NOMO-1 (cell line): ENCODE measurements at regions not wholly inside any gene's neighbourhood (a gene's known extent, or its start where the extent isn't known, plus 50 kb on each side); places are given as distances from the start of the nearest gene placed in this dataset.
"Not testable (repeated sequence)": the region's sequence is repeated elsewhere in the genome, so short reads cannot be mapped to it uniquely, and the experiment has no call there.

Source experiments
- DNase-seq, 2 experiments: peaks; one replicate each; lab custom pipeline; 2025; ENCODE audit not compliant: unreplicated experiment in 2 of 2; lab: John Stamatoyannopoulos, UW

GRCh38 chr19:30265918-30266317, 106.3 kb upstream of the ZNF536 start:
- DNase-seq = not testable (repeated sequence)

- no peak for DNase-seq
Observed at GRCh38 chr19:30266687-30267086, 105.5 kb upstream of the ZNF536 start.

- DNase-seq = no peak
Observed at GRCh38 chr19:30267332-30267731, 104.9 kb upstream of the ZNF536 start.

GRCh38 chr19:30268601-30269000, 103.6 kb upstream of the ZNF536 start:
- no peak for DNase-seq

- no peak for DNase-seq
Observed at GRCh38 chr19:30269638-30270037, 102.5 kb upstream of the ZNF536 start.

GRCh38 chr19:30271816-30272215, 100.4 kb upstream of the ZNF536 start:
- no peak for DNase-seq

- no peak for DNase-seq
Observed at GRCh38 chr19:30272554-30272953, 99.6 kb upstream of the ZNF536 start.

- DNase-seq = no peak
Observed at GRCh38 chr19:30273184-30273583, 99.0 kb upstream of the ZNF536 start.

GRCh38 chr19:30274987-30275386, 97.2 kb upstream of the ZNF536 start:
- DNase-seq = no peak

- no peak for DNase-seq
Observed at GRCh38 chr19:30276011-30276882, 95.9 kb upstream of the ZNF536 start.

- DNase-seq = no peak
Observed at GRCh38 chr19:30276883-30277280, 95.3 kb upstream of the ZNF536 start.

GRCh38 chr19:30277941-30278881, 94.0 kb upstream of the ZNF536 start:
- no peak for DNase-seq

GRCh38 chr19:30278882-30279254, 93.3 kb upstream of the ZNF536 start:
- DNase-seq = no peak

GRCh38 chr19:30280018-30280417, 92.2 kb upstream of the ZNF536 start:
- no peak for DNase-seq

- no peak for DNase-seq
Observed at GRCh38 chr19:30281906-30282305, 90.3 kb upstream of the ZNF536 start.

- no peak for DNase-seq
Observed at GRCh38 chr19:30283556-30283955, 88.6 kb upstream of the ZNF536 start.

GRCh38 chr19:30284209-30284608, 88.0 kb upstream of the ZNF536 start:
- DNase-seq = no peak

- DNase-seq = no peak
Observed at GRCh38 chr19:30284885-30285284, 87.3 kb upstream of the ZNF536 start.

GRCh38 chr19:30286378-30286777, 85.8 kb upstream of the ZNF536 start:
- no peak for DNase-seq

- no peak for DNase-seq
Observed at GRCh38 chr19:30287259-30287658, 84.9 kb upstream of the ZNF536 start.

GRCh38 chr19:30287973-30288372, 84.2 kb upstream of the ZNF536 start:
- no peak for DNase-seq

GRCh38 chr19:30288911-30289310, 83.3 kb upstream of the ZNF536 start:
- no peak for DNase-seq
